ENCODE measurements at regions not wholly inside any gene's neighbourhood (a gene's known extent, or its start where the extent isn't known, plus 50 kb on each side); places are given as distances from the start of the nearest gene placed in this dataset.

DNA sequence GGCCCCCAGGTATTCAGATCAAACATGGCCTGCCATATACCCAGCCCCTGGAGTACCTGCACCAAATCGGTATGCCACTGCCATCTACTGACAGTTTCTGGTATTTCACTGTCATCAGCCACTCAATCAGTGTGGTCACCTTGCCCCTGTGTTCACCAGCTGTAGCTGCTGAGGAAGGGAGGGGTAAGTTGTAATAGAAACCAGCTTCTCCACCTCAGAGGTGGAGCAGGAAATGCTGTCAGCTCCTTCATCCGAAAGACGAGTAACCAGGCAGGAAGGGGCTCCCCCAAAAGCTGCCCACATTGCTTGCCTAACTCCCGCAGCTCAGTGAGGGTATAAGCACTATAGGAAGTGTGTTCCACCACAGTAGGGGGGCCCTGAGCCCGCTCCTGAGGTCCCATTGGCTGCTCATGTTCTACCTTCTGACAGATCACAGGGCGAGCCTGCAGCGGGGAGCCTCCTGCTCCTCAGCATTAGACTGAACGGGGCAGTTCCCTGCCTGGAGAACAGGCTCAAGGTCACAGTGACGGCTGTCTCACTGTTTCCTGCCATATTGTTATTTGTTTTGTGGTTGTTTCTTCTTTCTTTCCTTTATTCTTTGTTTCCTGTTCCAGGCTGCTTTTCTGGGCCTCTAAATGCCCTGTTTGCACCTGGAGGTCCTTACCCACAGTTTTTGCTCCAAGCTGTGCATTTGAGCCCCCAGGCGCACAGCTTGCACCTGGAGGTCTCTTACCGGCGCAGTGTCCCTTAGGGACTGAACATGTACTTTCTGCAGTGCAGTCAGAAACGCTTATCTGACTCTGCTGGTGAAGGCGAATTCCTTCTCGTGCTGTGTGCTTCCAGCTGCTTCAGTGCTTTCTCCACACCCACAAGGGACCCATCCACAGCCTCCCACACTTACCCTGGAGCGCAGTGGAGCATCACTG, 1638.3 kb downstream of the MRPL39 start:
- TF ChIP-seq GATA2 (IDR thresholded peaks at IDR 0.05; ENCODE audit: low read depth, low read length), result no peak
- no peak for TF ChIP-seq GATA3 (IDR thresholded peaks at IDR 0.05; ENCODE audit: low read depth, low read length)
